ENCODE measurements at regions not wholly inside any gene's neighbourhood (a gene's known extent, or its start where the extent isn't known, plus 50 kb on each side); places are given as distances from the start of the nearest gene placed in this dataset.

- no peak for ATAC-seq (ENCODE audit: low read depth)
- no peak for TF ChIP-seq CTCF (IDR thresholded peaks at IDR 0.05)
- ChIA-PET CTCF (no interaction called here), POLR2A (no interaction called here)
- no peak overlapping the region for H3K4me3 Mint-ChIP-seq
- H3K27me3 Mint-ChIP-seq = peaks cover 4% of the 10 kb centered on the region
- peaks cover 5% of the 10 kb centered on the region for H3K9me3 Mint-ChIP-seq
- H3K27ac Mint-ChIP-seq = no peak overlapping the region
- DNase-seq = no peak
- no peaks in the 10 kb centered on the region for H3K36me3 Mint-ChIP-seq (ENCODE audit: low read depth)
- intact Hi-C loops (cut with micrococcal nuclease) = no loop called here
- no peaks in the 10 kb centered on the region for H3K4me1 Mint-ChIP-seq
Measured at GRCh38 chr10:121154846-121155245, 303.7 kb downstream of the WDR11 start.

GRCh38 chr10:121155742-121156474, 304.7 kb downstream of the WDR11 start:
- no peak for ATAC-seq (ENCODE audit: low read depth)
- Mint-ChIP-seq H3K4me3 (no peak overlapping the region), H3K27ac (no peak overlapping the region), H3K4me1 (no peaks in the 10 kb centered on the region), H3K36me3 (ENCODE audit: low read depth) (no peaks in the 10 kb centered on the region), H3K9me3 (peaks cover 5% of the 10 kb centered on the region), H3K27me3 (peaks cover 4% of the 10 kb centered on the region)
- intact Hi-C loops (cut with micrococcal nuclease) = no loop called here
- no peak for TF ChIP-seq CTCF (IDR thresholded peaks at IDR 0.05)
- DNase-seq = no peak
- POLR2A ChIA-PET = no interaction called here
- CTCF ChIA-PET = no interaction called here

- ATAC-seq (ENCODE audit: low read depth) = no peak
- H3K4me3 Mint-ChIP-seq = no peak overlapping the region
- H3K9me3 Mint-ChIP-seq = no peaks in the 10 kb centered on the region
- H3K36me3 Mint-ChIP-seq (ENCODE audit: low read depth) = no peaks in the 10 kb centered on the region
- DNase-seq = no peak
- ChIA-PET CTCF (no interaction called here), POLR2A (no interaction called here)
- peaks cover 4% of the 10 kb centered on the region for H3K27me3 Mint-ChIP-seq
- H3K4me1 Mint-ChIP-seq = no peaks in the 10 kb centered on the region
- no peak overlapping the region for H3K27ac Mint-ChIP-seq
- TF ChIP-seq CTCF (IDR thresholded peaks at IDR 0.05) = no peak
- intact Hi-C loops (cut with micrococcal nuclease) = no loop called here
Measured at GRCh38 chr10:121157998-121158397, 306.8 kb downstream of the WDR11 start.

GRCh38 chr10:121158988-121159579, 307.9 kb downstream of the WDR11 start:
- peaks cover 3% of the 10 kb centered on the region for H3K27me3 Mint-ChIP-seq
- no peaks in the 10 kb centered on the region for H3K36me3 Mint-ChIP-seq (ENCODE audit: low read depth)
- no peaks in the 10 kb centered on the region for H3K9me3 Mint-ChIP-seq
- ChIA-PET CTCF (no interaction called here), POLR2A (no interaction called here)
- H3K4me1 Mint-ChIP-seq = no peaks in the 10 kb centered on the region
- ATAC-seq (ENCODE audit: low read depth) (no peak), DNase-seq (no peak)
- no peak overlapping the region for H3K4me3 Mint-ChIP-seq
- no peak overlapping the region for H3K27ac Mint-ChIP-seq
- TF ChIP-seq CTCF (IDR thresholded peaks at IDR 0.05) = no peak
- intact Hi-C loops (cut with micrococcal nuclease) = no loop called here

- H3K9me3 Mint-ChIP-seq = no peaks in the 10 kb centered on the region
- intact Hi-C loops (cut with micrococcal nuclease) = no loop called here
- POLR2A ChIA-PET = no interaction called here
- DNase-seq (no peak), ATAC-seq (ENCODE audit: low read depth) (no peak)
- CTCF ChIA-PET = no interaction called here
- no peak for TF ChIP-seq CTCF (IDR thresholded peaks at IDR 0.05)
- H3K4me1 Mint-ChIP-seq = no peaks in the 10 kb centered on the region
- H3K27me3 Mint-ChIP-seq = no peaks in the 10 kb centered on the region
- no peak overlapping the region for H3K27ac Mint-ChIP-seq
- H3K36me3 Mint-ChIP-seq (ENCODE audit: low read depth) = no peaks in the 10 kb centered on the region
- no peak overlapping the region for H3K4me3 Mint-ChIP-seq
Measured at GRCh38 chr10:121159670-121160069, 308.5 kb downstream of the WDR11 start.
